Stimulated activated effector memory CD8-positive, alpha-beta T cell treated with anti-CD3 and anti-CD28 coated beads, Interleukin-12 subunit alpha, Interleukin-12 subunit beta, amount 100 ng/mL, for 72 hours (primary cell): ENCODE measurements at regions not wholly inside any gene's neighbourhood (a gene's known extent, or its start where the extent isn't known, plus 50 kb on each side); places are given as distances from the start of the nearest gene placed in this dataset.

ENCODE experiments used
- ATAC-seq: fragments of 150-1000 bp; cut with Tn5 transposase; 2 replicates; pipeline ENCODE4 v1.10.0; 2021
- DNase-seq, 2 donors: peaks; one replicate each; pipeline ENCODE4 v3.0.0; 2021 to 2022; ENCODE audit warnings: low spot score in 2 of 2
- H3K27ac Mint-ChIP-seq: one replicate; pipeline ENCODE4 v1.8.0; 2022; ENCODE audit warnings: mild to moderate bottlenecking, mixed read lengths
- H3K36me3 Mint-ChIP-seq: one replicate; pipeline ENCODE4 v1.8.0; 2022; ENCODE audit warnings: mild to moderate bottlenecking, mixed read lengths
- H3K4me1 Mint-ChIP-seq: one replicate; pipeline ENCODE4 v1.8.0; 2022; ENCODE audit warnings: mixed read lengths
- H3K4me3 Mint-ChIP-seq: one replicate; pipeline ENCODE4 v1.8.0; 2022; ENCODE audit warnings: mild to moderate bottlenecking, mixed read lengths
- H3K9me3 Mint-ChIP-seq: one replicate; pipeline ENCODE4 v1.8.0; 2022; ENCODE audit warnings: mixed read lengths

DNA sequence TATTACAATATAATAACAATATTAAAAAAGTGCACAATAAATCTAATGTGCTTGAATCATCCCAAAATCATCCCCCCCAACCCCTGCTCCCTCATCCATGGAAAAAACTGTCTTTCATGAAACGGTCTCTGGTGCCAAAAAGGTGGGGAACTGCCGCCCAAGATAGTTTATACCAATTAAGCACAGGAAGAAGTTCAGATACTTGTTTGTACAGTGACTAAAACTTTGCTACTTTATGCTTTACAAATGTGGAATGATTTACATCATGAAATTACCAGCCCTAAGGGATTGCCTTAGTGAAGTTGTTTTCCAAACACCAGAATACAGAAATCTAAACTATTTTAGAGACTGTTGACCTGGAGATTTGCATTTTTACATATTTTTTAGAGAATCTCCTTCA is 175.6 kb downstream of the TRIM27 start:
- H3K9me3 Mint-ChIP-seq = peaks cover 15% of the 10 kb centered on the region
- no peaks in the 10 kb centered on the region for H3K36me3 Mint-ChIP-seq
- DNase-seq = no peak
- no peak overlapping the region for H3K27ac Mint-ChIP-seq
- ATAC-seq = no peak
- H3K4me3 Mint-ChIP-seq = no peak overlapping the region
- H3K4me1 Mint-ChIP-seq = no peaks in the 10 kb centered on the region

DNA sequence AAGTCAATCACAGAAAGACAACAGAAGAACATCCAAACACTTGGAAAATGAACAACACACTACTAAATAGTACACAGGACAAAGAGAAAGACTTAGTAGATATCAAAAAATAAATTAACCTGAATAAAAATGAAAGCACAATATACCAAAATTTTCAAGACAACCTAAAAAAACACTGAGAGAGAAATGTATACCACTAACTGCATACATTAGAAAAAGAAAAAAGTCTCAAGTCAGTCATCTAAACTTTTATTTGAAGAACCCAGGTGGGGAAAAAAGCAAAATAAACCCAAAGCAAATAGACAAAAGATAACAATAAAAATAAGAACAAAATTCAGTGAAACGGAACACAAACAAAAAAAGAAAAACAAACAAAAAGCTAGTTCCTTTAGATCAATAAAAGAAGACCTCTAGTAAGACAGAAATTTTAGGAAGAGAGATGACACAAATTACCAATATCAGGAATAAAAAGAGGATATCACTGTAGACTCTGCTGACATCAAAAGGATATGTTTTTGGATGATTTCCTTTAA is 172.8 kb downstream of the TRIM27 start:
- H3K27ac Mint-ChIP-seq = no peak overlapping the region
- ATAC-seq (no peak), DNase-seq (no peak)
- H3K9me3 Mint-ChIP-seq = peaks cover 15% of the 10 kb centered on the region
- no peaks in the 10 kb centered on the region for H3K4me1 Mint-ChIP-seq
- no peak overlapping the region for H3K4me3 Mint-ChIP-seq
- no peaks in the 10 kb centered on the region for H3K36me3 Mint-ChIP-seq

DNA sequence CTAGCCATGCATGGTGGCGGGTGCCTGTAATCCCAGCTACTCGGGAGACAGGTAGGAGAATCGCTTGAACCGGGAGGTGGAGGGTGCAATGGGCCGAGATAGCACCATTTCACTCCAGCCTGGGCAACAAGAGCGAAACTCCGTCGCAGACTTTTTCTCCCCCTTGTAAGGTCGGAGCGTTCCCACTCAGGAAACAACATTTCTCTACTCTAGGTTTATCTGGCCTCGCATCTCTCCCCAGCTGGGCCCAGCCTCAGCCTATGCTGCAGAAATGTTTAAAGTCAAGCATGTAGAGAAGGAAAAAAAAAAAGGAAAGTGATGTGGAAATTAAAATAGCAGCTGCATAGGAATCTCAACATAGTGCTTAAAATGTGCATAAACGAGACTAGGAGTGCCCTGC is 172.3 kb downstream of the TRIM27 start:
- no peak for ATAC-seq
- no peak for DNase-seq
- Mint-ChIP-seq H3K9me3 (peaks cover 15% of the 10 kb centered on the region), H3K4me3 (no peak overlapping the region), H3K27ac (no peak overlapping the region), H3K4me1 (no peaks in the 10 kb centered on the region), H3K36me3 (no peaks in the 10 kb centered on the region)

DNA sequence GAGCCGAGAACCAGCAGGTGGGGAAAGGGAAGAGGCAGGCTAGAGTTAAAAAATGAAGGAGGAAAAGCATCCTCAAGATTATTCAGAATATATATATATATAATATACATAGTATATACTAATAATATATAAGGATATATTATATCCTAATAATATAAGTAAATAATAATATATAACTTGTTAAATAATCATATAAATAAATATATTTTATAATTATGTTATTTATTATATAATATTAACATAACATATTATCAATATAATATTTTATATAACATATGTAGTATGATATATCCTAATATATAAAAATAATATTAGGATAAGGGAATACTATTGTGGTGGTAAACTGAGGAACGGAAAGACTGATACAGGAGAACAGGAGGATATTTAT is 171.8 kb downstream of the TRIM27 start:
- H3K27ac Mint-ChIP-seq = no peak overlapping the region
- H3K4me3 Mint-ChIP-seq = no peak overlapping the region
- H3K36me3 Mint-ChIP-seq = no peaks in the 10 kb centered on the region
- ATAC-seq (no peak), DNase-seq (no peak)
- H3K4me1 Mint-ChIP-seq = no peaks in the 10 kb centered on the region
- peaks cover 15% of the 10 kb centered on the region for H3K9me3 Mint-ChIP-seq

DNA sequence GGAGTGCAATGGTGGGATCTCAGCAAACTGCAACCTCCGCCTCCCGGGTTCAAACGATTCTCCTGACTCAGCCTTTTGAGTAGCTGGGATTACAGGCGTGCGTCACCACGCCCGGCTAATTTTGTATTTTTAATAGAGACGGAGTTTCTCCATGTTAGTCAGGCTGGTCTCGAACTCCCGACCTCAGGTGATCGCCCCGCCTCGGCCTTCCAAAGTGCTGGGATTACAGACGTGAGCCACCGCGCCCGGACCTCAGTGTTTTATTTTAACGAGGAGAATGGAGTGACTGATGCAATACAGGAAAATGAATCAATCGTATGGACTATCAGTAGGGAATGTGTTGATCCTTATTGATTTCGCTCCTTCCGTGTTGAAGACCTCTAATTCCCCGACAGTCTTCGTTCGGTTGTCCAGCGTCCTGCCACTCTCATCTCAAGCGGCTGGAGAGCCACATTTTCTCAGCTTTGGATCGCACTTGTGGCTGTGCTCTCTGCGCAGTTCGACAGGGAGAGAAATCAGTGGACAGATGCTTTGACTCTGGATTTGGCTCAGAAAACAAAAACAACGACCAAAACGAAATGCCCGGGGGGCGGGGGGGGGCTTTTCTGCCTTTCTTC is 166.2 kb downstream of the TRIM27 start:
- Mint-ChIP-seq H3K36me3 (no peaks in the 10 kb centered on the region), H3K4me1 (no peaks in the 10 kb centered on the region), H3K9me3 (peaks cover 4% of the 10 kb centered on the region), H3K27ac (no peak overlapping the region), H3K4me3 (no peak overlapping the region)
- DNase-seq = no peak
- ATAC-seq = no peak

DNA sequence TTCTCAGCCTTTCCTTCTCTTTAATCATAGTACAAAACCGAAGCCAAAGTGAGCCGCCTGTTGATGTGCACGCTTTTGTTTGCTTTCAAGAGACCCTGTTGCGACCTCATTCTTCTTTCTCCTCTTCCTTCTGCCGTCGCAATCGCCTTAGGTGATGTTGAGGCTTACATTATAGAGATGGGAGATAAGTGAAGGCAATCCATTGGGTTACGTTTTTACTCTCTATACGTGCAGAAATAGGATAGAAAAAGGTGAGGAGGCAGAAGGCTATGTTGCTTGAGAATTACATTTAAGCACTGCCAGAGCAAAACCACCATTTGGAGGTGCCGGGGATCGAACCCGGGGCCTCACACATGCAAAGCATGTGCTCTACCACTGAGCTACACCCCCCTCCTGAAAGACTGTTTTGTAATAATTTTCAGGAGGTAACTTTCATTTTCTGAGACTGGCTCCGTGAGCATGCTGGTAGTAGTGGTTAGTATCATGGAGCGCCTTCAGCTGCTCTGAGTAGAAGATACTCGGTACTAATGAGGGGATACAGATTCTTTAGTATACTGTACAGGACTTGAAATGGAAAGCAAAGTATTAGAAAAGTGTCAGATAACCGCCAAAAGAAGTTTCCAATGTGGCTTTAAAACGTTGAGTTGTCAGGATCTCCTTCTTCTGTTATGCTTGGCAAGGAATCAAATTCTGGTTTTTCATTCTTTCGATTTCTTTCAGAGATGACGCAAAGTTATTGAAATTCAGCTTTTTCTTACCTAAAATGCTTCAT is 165.6 kb downstream of the TRIM27 start:
- Mint-ChIP-seq H3K4me3 (no peak overlapping the region), H3K27ac (no peak overlapping the region), H3K9me3 (peaks cover 4% of the 10 kb centered on the region), H3K4me1 (no peaks in the 10 kb centered on the region), H3K36me3 (no peaks in the 10 kb centered on the region)
- no peak for DNase-seq
- no peak for ATAC-seq

DNA sequence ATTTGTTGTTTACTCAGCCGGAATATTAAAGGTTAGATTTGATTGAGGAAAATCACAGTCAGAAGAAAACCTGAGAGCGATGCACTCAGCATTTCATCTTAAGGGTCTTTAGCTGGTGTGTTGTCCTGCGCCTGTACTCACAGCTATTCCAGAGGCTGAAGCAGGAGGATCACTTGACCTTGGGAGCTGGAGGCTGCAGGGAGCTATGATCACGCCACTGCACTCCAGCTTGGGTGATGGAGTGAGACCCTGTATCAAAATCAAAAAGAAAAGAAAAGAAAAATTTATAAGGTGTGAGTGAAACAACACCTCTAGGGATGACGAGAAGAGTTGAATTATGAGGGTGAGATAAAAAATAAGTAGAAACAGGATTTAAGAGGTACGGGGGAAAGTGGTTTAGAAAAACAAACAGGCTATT is 165.0 kb downstream of the TRIM27 start:
- H3K4me3 Mint-ChIP-seq = no peak overlapping the region
- no peaks in the 10 kb centered on the region for H3K4me1 Mint-ChIP-seq
- H3K36me3 Mint-ChIP-seq = no peaks in the 10 kb centered on the region
- ATAC-seq (no peak), DNase-seq (no peak)
- H3K9me3 Mint-ChIP-seq = peaks cover 4% of the 10 kb centered on the region
- H3K27ac Mint-ChIP-seq = no peak overlapping the region

DNA sequence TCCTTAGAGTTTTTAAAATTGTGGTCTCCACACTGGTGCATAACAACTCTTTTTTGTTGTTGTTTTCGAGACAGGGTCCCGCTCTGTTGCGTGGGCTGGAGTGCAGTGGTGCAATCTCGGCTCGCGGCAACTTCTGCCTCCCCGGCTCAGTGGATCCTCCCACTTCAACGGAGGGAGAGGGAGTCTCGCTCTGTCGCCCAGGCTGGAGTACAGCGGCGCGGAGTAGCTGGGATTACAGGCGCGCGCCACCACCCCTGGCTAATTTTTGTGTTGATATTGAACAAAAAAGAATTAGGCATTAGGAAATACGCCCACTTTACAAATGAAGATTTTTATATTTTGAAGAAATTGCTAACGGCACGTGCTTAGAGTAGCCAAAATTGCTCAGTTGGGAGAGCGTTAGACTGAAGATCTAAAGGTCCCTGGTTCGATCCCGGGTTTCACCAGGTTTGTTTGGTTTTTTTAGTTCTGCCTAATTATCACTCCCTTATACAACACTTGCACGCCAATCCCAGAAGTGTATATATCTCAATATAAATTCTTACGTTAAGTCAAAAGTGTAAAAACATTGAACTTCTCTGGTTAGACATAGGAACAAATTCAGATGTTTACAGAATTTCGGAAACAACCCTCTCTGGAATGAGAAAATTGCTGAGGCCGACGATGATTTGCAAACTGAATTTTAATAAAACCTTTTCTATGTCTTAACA is 159.6 kb downstream of the TRIM27 start:
- peaks cover under 1% of the 10 kb centered on the region for H3K9me3 Mint-ChIP-seq
- H3K27ac Mint-ChIP-seq = no peak overlapping the region
- no peak overlapping the region for H3K4me3 Mint-ChIP-seq
- peaks cover 6% of the 10 kb centered on the region for H3K36me3 Mint-ChIP-seq
- H3K4me1 Mint-ChIP-seq = no peaks in the 10 kb centered on the region
- ATAC-seq = no peak
- DNase-seq = no peak

DNA sequence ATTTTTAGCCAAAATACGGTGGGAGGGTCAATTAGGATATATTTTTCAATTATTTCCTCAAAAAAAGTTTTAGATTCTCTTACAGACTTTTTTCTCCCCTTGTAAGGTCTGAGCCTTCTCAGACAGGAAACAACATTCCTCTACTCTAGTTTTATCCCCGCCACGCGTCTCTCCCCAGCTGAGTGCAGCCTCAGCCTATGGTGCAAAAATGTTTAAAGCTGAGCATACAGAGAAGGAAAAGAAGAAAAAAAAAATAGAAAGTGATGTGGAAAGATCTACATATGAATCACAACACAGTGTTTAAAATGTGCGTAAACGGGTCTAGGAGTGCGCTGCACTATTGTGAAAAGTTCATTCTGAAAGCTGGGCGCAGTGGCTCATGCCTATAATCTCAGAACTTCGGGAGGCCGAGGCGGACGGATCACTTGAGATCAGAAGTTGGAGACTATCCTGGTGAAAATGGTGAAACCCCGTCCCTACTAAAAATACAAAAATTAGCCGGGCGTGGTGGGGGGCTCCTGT is 159.0 kb downstream of the TRIM27 start:
- no peak for DNase-seq
- Mint-ChIP-seq H3K4me3 (no peak overlapping the region), H3K36me3 (peaks cover 6% of the 10 kb centered on the region), H3K4me1 (no peaks in the 10 kb centered on the region), H3K27ac (no peak overlapping the region), H3K9me3 (no peaks in the 10 kb centered on the region)
- ATAC-seq = no peak

DNA sequence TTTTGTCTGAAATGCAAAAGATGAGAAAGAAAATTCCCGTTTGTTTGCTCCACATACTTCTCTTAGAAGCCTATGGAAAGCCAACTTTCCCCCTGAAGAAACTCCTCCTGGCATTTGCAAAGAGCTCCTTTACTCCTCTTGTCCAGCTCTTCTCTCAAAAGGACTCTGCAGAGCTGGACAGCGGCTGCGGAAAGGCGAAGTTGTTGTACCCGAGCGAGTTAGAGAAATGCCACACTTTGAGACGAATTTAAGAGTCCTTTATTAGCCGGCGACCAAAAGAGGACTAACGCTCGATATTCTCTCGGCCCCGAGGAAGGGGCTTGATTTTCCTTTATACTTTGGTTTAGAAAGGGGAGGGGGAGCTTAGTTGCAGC is 157.8 kb downstream of the TRIM27 start:
- ATAC-seq = no peak
- no peaks in the 10 kb centered on the region for H3K4me1 Mint-ChIP-seq
- H3K36me3 Mint-ChIP-seq = peaks cover 6% of the 10 kb centered on the region
- H3K27ac Mint-ChIP-seq = no peak overlapping the region
- DNase-seq = no peak
- H3K4me3 Mint-ChIP-seq = no peak overlapping the region
- H3K9me3 Mint-ChIP-seq = no peaks in the 10 kb centered on the region

DNA sequence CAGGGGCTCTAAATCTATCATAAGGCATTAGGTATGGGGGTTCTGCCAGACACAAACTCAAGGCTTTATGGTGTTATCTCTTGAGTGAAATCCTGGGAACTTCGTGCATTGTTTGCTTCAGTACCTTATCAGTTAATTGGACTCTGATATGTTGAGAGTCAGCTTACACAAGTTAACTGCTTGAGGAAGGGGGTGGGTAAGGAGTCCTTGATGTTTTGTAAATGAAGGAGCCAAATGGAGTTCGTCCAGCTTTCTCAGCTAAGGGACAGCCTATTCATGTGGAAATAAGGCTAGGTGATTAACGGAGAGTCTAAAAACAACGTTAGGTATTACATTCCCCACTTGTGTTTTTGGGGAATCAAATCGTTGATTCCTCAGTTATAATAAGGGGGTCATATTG is 157.4 kb downstream of the TRIM27 start:
- DNase-seq (no peak), ATAC-seq (no peak)
- Mint-ChIP-seq H3K9me3 (no peaks in the 10 kb centered on the region), H3K4me3 (no peak overlapping the region), H3K27ac (no peak overlapping the region), H3K4me1 (no peaks in the 10 kb centered on the region), H3K36me3 (peaks cover 6% of the 10 kb centered on the region)

DNA sequence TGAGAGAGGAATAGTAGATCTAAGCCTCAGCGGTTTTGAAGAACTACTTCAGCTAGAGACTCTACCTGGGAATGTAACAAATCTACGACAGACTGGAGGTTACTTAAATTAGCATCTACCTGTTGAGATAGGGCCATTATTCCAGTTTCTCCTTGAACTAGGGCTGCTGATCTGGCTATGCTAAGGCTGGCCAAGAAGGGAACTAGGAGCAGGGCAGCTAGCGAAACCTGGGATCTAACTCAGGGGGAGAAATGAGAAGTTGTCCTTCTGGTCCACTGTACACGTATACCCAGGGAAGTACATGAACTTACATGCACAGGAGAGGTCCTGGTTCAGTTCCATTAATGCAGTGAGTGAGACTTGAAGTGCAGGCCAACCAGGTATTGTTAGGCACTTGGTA is 156.7 kb downstream of the TRIM27 start:
- Mint-ChIP-seq H3K4me1 (no peaks in the 10 kb centered on the region), H3K36me3 (peaks cover 6% of the 10 kb centered on the region), H3K9me3 (no peaks in the 10 kb centered on the region), H3K4me3 (no peak overlapping the region), H3K27ac (no peak overlapping the region)
- DNase-seq (no peak), ATAC-seq (no peak)

DNA sequence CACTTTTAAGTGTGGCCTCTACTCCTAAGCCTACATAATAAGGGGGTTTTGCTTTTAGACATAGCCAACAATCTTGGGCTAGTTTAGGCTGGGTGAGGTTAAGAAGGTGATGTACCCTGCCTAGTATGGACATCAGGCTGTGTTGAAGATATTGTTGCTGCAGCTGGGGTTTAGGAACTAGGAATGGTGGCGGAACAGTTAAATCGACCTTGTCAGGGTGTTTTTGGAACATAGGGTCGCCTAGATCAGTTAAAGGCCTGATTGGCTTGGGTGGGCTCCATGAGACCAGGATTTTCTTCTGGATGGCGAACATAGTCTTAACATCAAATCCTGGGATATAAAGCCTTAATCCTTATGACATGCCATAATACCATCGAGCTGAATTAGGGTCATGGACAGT is 156.1 kb downstream of the TRIM27 start:
- H3K9me3 Mint-ChIP-seq = no peaks in the 10 kb centered on the region
- peaks cover 1% of the 10 kb centered on the region for H3K4me1 Mint-ChIP-seq
- DNase-seq = no peak
- no peak overlapping the region for H3K27ac Mint-ChIP-seq
- H3K4me3 Mint-ChIP-seq = no peak overlapping the region
- ATAC-seq = no peak
- H3K36me3 Mint-ChIP-seq = peaks cover 6% of the 10 kb centered on the region

DNA sequence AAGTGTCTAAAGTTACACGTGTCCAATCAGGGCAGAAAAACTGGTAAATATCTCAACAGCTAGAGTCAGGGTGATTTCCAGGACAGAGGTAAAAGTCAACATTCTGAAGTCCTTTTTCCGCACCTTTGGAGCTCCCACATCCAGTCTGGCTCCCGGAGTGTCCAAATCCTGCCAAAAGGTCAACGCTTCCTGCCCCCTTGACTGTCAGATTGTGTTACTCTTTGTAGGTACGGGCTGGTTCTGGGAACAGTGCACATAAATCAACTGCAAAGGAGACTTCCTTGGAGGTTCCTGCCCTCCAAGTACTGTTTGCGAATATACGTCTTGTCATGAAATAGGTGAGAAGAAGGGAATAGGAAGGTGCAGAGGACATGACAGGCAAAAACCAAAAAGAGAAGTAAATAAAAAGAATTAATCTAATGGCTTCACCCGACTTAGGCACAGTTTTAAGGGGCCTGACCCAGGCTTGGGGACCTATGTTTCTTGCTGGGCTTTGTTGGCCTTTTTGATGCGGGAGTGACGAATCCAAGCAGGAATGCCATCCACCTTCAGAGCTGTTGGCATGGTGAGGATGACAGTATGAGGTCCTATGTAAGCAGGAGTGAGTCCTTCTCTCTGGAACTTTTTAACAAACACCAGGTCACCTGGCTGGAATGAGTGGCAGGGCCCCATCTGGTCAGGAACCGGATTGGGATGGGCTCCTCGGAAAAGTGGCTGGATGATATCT is 155.4 kb downstream of the TRIM27 start:
- no peak for DNase-seq
- no peak overlapping the region for H3K27ac Mint-ChIP-seq
- H3K9me3 Mint-ChIP-seq = peaks cover 5% of the 10 kb centered on the region
- H3K36me3 Mint-ChIP-seq = peaks cover 12% of the 10 kb centered on the region
- H3K4me3 Mint-ChIP-seq = no peak overlapping the region
- peaks cover 7% of the 10 kb centered on the region for H3K4me1 Mint-ChIP-seq
- ATAC-seq = no peak
